Liver (tissue), 8 donors: ENCODE measurements at regions not wholly inside any gene's neighbourhood (a gene's known extent, or its start where the extent isn't known, plus 50 kb on each side); places are given as distances from the start of the nearest gene placed in this dataset.

ENCODE experiments used
- DNase-seq: peaks from one replicate; pipeline ENCODE4 v3.0.0-alpha.2; 2017; ENCODE audit warnings: low spot score
- H3K27ac ChIP-seq, 2 donors: one replicate each; pipeline ENCODE4 v1.7.0; 2013; ENCODE audit warnings: inconsistent platforms in 2 of 2, low read length in 2 of 2, control low read depth in 1 of 2, low read depth in 1 of 2, mild to moderate bottlenecking in 1 of 2
- H3K27me3 ChIP-seq, 4 donors: one replicate each; pipeline versions ENCODE4 v1.6.1 to v1.7.0; 2013; ENCODE audit warnings: low read length in 3 of 4, inconsistent platforms in 1 of 4, mild to moderate bottlenecking in 1 of 4, moderate library complexity in 1 of 4; ENCODE audit not compliant: control insufficient read depth in 4 of 4, insufficient read depth in 4 of 4
- H3K36me3 ChIP-seq, 4 donors: one replicate each; pipeline versions ENCODE4 v1.6.1 to v1.7.0; 2013; ENCODE audit warnings: low read length in 3 of 4, mild to moderate bottlenecking in 3 of 4, low read depth in 1 of 4, moderate library complexity in 1 of 4; ENCODE audit not compliant: control insufficient read depth in 4 of 4, insufficient read depth in 3 of 4
- H3K4me1 ChIP-seq, 4 donors: one replicate each; pipeline versions ENCODE4 v1.6.1 to v1.7.0; 2013; ENCODE audit warnings: low read length in 3 of 4, mild to moderate bottlenecking in 3 of 4, moderate library complexity in 1 of 4; ENCODE audit not compliant: control insufficient read depth in 4 of 4, insufficient read depth in 4 of 4
- H3K4me3 ChIP-seq, 3 donors: one replicate each; pipeline versions ENCODE4 v1.6.1 to v1.7.0; 2013; ENCODE audit warnings: low read length in 3 of 3, control low read depth in 1 of 3, low read depth in 1 of 3, mild to moderate bottlenecking in 1 of 3
- H3K9ac ChIP-seq, 2 donors: one replicate each; pipeline ENCODE4 v1.7.0; 2013; ENCODE audit warnings: low read length in 2 of 2, mild to moderate bottlenecking in 2 of 2, moderate library complexity in 2 of 2, control low read depth in 1 of 2, low read depth in 1 of 2
- H3K9me3 ChIP-seq, 4 donors: one replicate each; pipeline versions ENCODE4 v1.6.1 to v1.7.0; 2013; ENCODE audit warnings: low read length in 3 of 4; ENCODE audit not compliant: control insufficient read depth in 4 of 4
- EGR1 ChIP-seq, 2 donors: IDR thresholded peaks; 2 replicates each; pipeline ENCODE4 v1.6.1; 2016 to 2018; ENCODE audit warnings: antibody characterized with exemption in 2 of 2, low read depth in 2 of 2
- FOXA1 ChIP-seq: IDR thresholded peaks from 2 replicates; pipeline ENCODE4 v1.6.1; 2016; ENCODE audit warnings: antibody characterized with exemption
- FOXA2 ChIP-seq: IDR thresholded peaks from 2 replicates; pipeline ENCODE4 v1.6.1; 2016; ENCODE audit warnings: antibody characterized with exemption
- GABPA ChIP-seq, 2 donors: IDR thresholded peaks in 1 of 2; conservative IDR thresholded peaks in 1 of 2; 2 replicates each; pipeline ENCODE4 v1.6.1; 2016; ENCODE audit warnings: antibody characterized with exemption in 2 of 2, mild to moderate bottlenecking in 1 of 2, moderate library complexity in 1 of 2
- HNF4A ChIP-seq, 2 donors: conservative IDR thresholded peaks; 2 replicates each; pipeline ENCODE4 v1.6.1; 2016; ENCODE audit warnings: antibody characterized with exemption in 2 of 2, mild to moderate bottlenecking in 2 of 2
- HNF4G ChIP-seq: IDR thresholded peaks from 2 replicates; pipeline ENCODE4 v1.6.1; 2016; ENCODE audit warnings: antibody characterized with exemption
- JUND ChIP-seq, 2 donors: IDR thresholded peaks; 2 replicates each; pipeline ENCODE4 v1.6.1; 2016; ENCODE audit warnings: antibody characterized with exemption in 2 of 2
- NR2F2 ChIP-seq: IDR thresholded peaks from 2 replicates; pipeline ENCODE4 v1.6.1; 2016; ENCODE audit warnings: antibody characterized with exemption
- RAD21 ChIP-seq, 2 donors: IDR thresholded peaks; 2 replicates each; pipeline ENCODE4 v1.6.1; 2016; ENCODE audit warnings: antibody characterized with exemption in 2 of 2, mild to moderate bottlenecking in 2 of 2
- SP1 ChIP-seq: IDR thresholded peaks from 2 replicates; pipeline ENCODE4 v1.6.1; 2018; ENCODE audit warnings: antibody characterized with exemption, mild to moderate bottlenecking
- TAF1 ChIP-seq: conservative IDR thresholded peaks from 2 replicates; pipeline ENCODE4 v1.6.1; 2016; ENCODE audit warnings: antibody characterized with exemption, mild to moderate bottlenecking
- YY1 ChIP-seq: IDR thresholded peaks from 2 replicates; pipeline ENCODE4 v1.6.1; 2016; ENCODE audit warnings: antibody characterized with exemption, mild to moderate bottlenecking
- WGBS: extraction: QIAGEN DNeasy Blood & Tissue Kit; methylation state at CpG from one replicate; pipeline ENCODE4 v1.1.7; 2013; 5-methylcytosine and 5-hydroxymethylcytosine counted together
- TF ChIP-seq, protein P1 (sequence below): IDR thresholded peaks from 2 replicates; pipeline ENCODE4 v1.6.1; 2016; ENCODE audit warnings: antibody characterized with exemption
- TF ChIP-seq, protein P2 (sequence below): fragments of 150-350 bp; IDR thresholded peaks from 2 replicates; pipeline ENCODE4 v1.5.1; 2017; ENCODE audit warnings: improper control_type of control experiment, low read depth, low read length; ENCODE audit not compliant: missing input control
- TF ChIP-seq, protein P3 (sequence below): IDR thresholded peaks from 2 replicates; pipeline ENCODE4 v1.6.1; 2016; ENCODE audit warnings: antibody characterized with exemption
- TF ChIP-seq, protein P4 (sequence below): IDR thresholded peaks from 2 replicates; pipeline ENCODE4 v1.6.1; 2016; ENCODE audit warnings: antibody characterized with exemption, mild to moderate bottlenecking
- donor health status: healthy.
- donor health status: healthy.
- donor health status: healthy.
- donor health status: healthy.
- donor health status: healthy.

DNA sequence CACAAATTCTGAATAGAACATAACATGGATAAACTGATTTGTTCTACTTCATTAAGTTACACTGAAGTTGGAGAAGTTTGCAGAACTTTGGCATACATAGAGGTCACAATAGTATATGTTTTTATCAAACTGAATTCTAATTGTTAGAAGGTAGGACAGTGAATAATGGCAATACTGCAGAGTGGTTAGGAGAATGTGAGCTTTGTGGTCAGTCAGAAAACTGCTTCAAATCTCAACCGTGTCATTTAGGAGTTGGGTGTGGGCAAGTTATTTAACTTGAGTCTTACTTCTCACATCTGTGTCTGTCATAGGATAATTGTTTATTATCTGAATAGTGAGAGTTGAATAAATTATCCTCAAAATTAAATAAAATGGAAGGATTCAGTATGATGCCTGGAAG lies 374.6 kb upstream of the SYT1 start:
- Histone ChIP-seq H3K36me3 (no peaks in the 10 kb centered on the region), H3K4me1 (no peaks in the 10 kb centered on the region), H3K4me3 (no peak overlapping the region), H3K9ac (no peak overlapping the region), H3K27ac (no peak overlapping the region), H3K27me3 (no peaks in the 10 kb centered on the region), H3K9me3 (no peaks in the 10 kb centered on the region)
- no peak for DNase-seq
- 64% methylated on average over 1 of the region's 1 CpG for WGBS
- TF ChIP-seq EGR1 (IDR thresholded peaks at IDR 0.05; ENCODE audit: low read depth in 2 of 2), result no peak
- no peak for TF ChIP-seq JUND (IDR thresholded peaks at IDR 0.05)
- TF ChIP-seq, protein P1, sequence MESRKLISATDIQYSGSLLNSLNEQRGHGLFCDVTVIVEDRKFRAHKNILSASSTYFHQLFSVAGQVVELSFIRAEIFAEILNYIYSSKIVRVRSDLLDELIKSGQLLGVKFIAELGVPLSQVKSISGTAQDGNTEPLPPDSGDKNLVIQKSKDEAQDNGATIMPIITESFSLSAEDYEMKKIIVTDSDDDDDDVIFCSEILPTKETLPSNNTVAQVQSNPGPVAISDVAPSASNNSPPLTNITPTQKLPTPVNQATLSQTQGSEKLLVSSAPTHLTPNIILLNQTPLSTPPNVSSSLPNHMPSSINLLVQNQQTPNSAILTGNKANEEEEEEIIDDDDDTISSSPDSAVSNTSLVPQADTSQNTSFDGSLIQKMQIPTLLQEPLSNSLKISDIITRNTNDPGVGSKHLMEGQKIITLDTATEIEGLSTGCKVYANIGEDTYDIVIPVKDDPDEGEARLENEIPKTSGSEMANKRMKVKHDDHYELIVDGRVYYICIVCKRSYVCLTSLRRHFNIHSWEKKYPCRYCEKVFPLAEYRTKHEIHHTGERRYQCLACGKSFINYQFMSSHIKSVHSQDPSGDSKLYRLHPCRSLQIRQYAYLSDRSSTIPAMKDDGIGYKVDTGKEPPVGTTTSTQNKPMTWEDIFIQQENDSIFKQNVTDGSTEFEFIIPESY, result no peak
- TF ChIP-seq GABPA (IDR thresholded peaks at IDR 0.05 in 1 of 2, conservative IDR thresholded peaks at IDR 0.05 in 1 of 2), result no peak
- TF ChIP-seq, protein P2, sequence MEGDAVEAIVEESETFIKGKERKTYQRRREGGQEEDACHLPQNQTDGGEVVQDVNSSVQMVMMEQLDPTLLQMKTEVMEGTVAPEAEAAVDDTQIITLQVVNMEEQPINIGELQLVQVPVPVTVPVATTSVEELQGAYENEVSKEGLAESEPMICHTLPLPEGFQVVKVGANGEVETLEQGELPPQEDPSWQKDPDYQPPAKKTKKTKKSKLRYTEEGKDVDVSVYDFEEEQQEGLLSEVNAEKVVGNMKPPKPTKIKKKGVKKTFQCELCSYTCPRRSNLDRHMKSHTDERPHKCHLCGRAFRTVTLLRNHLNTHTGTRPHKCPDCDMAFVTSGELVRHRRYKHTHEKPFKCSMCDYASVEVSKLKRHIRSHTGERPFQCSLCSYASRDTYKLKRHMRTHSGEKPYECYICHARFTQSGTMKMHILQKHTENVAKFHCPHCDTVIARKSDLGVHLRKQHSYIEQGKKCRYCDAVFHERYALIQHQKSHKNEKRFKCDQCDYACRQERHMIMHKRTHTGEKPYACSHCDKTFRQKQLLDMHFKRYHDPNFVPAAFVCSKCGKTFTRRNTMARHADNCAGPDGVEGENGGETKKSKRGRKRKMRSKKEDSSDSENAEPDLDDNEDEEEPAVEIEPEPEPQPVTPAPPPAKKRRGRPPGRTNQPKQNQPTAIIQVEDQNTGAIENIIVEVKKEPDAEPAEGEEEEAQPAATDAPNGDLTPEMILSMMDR, result no peak
- TF ChIP-seq, protein P3, sequence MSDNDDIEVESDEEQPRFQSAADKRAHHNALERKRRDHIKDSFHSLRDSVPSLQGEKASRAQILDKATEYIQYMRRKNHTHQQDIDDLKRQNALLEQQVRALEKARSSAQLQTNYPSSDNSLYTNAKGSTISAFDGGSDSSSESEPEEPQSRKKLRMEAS, result no peak
- no peak for TF ChIP-seq FOXA2
- no peak for TF ChIP-seq FOXA1
- TF ChIP-seq YY1, result no peak
- TF ChIP-seq, protein P4, sequence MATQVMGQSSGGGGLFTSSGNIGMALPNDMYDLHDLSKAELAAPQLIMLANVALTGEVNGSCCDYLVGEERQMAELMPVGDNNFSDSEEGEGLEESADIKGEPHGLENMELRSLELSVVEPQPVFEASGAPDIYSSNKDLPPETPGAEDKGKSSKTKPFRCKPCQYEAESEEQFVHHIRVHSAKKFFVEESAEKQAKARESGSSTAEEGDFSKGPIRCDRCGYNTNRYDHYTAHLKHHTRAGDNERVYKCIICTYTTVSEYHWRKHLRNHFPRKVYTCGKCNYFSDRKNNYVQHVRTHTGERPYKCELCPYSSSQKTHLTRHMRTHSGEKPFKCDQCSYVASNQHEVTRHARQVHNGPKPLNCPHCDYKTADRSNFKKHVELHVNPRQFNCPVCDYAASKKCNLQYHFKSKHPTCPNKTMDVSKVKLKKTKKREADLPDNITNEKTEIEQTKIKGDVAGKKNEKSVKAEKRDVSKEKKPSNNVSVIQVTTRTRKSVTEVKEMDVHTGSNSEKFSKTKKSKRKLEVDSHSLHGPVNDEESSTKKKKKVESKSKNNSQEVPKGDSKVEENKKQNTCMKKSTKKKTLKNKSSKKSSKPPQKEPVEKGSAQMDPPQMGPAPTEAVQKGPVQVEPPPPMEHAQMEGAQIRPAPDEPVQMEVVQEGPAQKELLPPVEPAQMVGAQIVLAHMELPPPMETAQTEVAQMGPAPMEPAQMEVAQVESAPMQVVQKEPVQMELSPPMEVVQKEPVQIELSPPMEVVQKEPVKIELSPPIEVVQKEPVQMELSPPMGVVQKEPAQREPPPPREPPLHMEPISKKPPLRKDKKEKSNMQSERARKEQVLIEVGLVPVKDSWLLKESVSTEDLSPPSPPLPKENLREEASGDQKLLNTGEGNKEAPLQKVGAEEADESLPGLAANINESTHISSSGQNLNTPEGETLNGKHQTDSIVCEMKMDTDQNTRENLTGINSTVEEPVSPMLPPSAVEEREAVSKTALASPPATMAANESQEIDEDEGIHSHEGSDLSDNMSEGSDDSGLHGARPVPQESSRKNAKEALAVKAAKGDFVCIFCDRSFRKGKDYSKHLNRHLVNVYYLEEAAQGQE, result no peak

DNA sequence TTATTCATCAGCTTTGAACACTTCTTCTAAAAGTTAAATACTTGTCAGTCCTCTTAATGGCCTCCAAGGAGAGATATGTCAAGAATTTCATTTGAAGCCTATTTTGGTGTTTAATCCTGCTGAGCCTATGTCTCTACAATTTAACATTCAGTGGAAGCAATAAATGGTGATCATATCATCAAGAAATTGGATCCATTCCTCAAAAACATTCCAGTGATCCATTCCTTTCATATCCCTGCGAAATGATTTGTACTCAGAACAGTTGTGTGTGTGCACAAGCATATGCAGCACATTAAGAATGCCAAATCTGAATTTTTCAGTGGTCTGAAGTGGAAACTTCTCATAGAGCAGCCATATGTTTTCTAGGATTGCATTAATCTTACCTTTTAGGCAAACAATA lies 373.7 kb upstream of the SYT1 start:
- DNase-seq, result no peak
- H3K27me3 ChIP-seq, result no peaks in the 10 kb centered on the region
- TF ChIP-seq FOXA2 (no peak), EGR1 (IDR thresholded peaks at IDR 0.05; ENCODE audit: low read depth in 2 of 2) (no peak), NR2F2 (no peak), TAF1 (no peak), RAD21 (IDR thresholded peaks at IDR 0.05) (no peak), SP1 (no peak), YY1 (no peak), FOXA1 (no peak), HNF4A (conservative IDR thresholded peaks at IDR 0.05) (no peak), HNF4G (no peak), GABPA (IDR thresholded peaks at IDR 0.05 in 1 of 2, conservative IDR thresholded peaks at IDR 0.05 in 1 of 2) (no peak)
- TF ChIP-seq, protein P4, result no peak
- TF ChIP-seq, protein P1, result no peak
- no peaks in the 10 kb centered on the region for H3K36me3 ChIP-seq
- H3K9ac ChIP-seq, result no peak overlapping the region
- no peaks in the 10 kb centered on the region for H3K4me1 ChIP-seq
- H3K9me3 ChIP-seq, result no peaks in the 10 kb centered on the region
- H3K4me3 ChIP-seq, result no peak overlapping the region
- 54% methylated on average over 1 of the region's 1 CpG for WGBS
- H3K27ac ChIP-seq, result no peak overlapping the region
